ENCODE measurements at regions not wholly inside any gene's neighbourhood (a gene's known extent, or its start where the extent isn't known, plus 50 kb on each side); places are given as distances from the start of the nearest gene placed in this dataset.

DNA sequence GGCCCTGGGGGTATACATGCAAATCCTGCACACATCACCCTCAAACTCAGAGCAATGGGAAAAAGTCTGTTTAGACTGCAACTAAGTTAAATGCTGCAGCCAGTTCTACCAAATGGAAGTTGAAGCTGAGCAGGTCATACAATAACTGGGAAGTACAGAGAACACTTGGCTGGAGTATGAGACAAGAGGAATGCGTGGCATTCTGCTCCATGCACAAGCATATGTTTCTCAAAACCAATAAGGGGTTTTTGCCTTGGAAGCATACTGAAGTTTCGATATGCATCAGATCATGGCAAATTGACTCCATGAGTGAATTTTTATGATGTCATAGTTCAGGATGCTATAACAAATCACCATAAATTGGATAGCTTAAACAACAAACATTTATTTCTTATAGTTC, 193.8 kb downstream of the COL12A1 start:
- TF ChIP-seq POLR2A (IDR thresholded peaks at IDR 0.05; ENCODE audit: low read length) (no peak), GATA1 (IDR thresholded peaks at IDR 0.05; ENCODE audit: low read depth, low read length) (no peak)

Measured in erythroblast (primary cell).